ENCODE measurements at regions not wholly inside any gene's neighbourhood (a gene's known extent, or its start where the extent isn't known, plus 50 kb on each side); places are given as distances from the start of the nearest gene placed in this dataset.
"Not testable (repeated sequence)": the region's sequence is repeated elsewhere in the genome, so short reads cannot be mapped to it uniquely, and the experiment has no call there.

DNA sequence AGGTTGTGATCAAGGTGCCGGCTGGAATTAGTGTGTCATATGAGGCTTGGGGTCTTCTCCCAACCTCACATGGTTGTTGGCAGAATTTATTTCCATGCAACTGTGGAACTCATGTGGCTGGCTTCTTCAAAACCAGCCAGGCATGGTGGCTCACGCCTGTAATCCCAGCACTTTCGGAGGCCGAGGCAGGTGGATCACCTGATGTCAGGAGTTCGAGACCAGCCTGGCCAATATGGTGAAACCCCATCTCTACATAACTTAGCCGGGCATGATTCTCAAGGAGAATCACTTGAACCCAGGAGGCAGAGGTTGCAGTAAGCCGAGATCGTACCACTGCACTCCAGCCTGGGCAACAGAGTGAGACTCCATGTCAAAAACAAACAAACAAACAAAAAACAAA lies 102.3 kb upstream of the DEFB108B start:
- H4K20me1 ChIP-seq (replicated peaks; ENCODE audit: control insufficient read depth, extremely low read depth, insufficient read depth, low read length); FAIRE-seq; H3K4me2 ChIP-seq (ENCODE audit: insufficient read depth, low read length); H3K4me3 ChIP-seq (replicated peaks in 1 of 3; ENCODE audit: insufficient read depth in 1 of 3, low read depth in 1 of 3, low read length in 3 of 3); H3K27ac ChIP-seq (ENCODE audit: insufficient read depth, low read depth, low read length); H3K9me3 ChIP-seq (replicated peaks; ENCODE audit: control insufficient read depth, insufficient read depth, low read length); H3K9me1 ChIP-seq (replicated peaks; ENCODE audit: control insufficient read depth, extremely low read depth, insufficient read depth, low read length); dilution Hi-C loops (cut with MboI; ENCODE audit: extremely low pct_ligation_motif_present, low sequenced_read_pairs); H3K4me1 ChIP-seq (ENCODE audit: control insufficient read depth, extremely low read depth, insufficient read depth, low read length); H3K9ac ChIP-seq (replicated peaks; ENCODE audit: extremely low read depth, insufficient read depth, low read length); H3K27me3 ChIP-seq (ENCODE audit: control insufficient read depth in 2 of 2, insufficient read depth in 2 of 2, low read length in 2 of 2); DNase-seq (ENCODE audit: low read depth, low spot score); H3K36me3 ChIP-seq (ENCODE audit: control insufficient read depth in 2 of 2, extremely low read depth in 1 of 2, insufficient read depth in 2 of 2, low read length in 2 of 2); H3K79me2 ChIP-seq (ENCODE audit: control insufficient read depth, insufficient read depth, low read length); CTCF ChIA-PET; POLR2A ChIA-PET; intact Hi-C loops (cut with micrococcal nuclease); H2AFZ ChIP-seq (ENCODE audit: low read depth, low read length); BruUV-seq (replicated peaks): not testable (repeated sequence)

DNA sequence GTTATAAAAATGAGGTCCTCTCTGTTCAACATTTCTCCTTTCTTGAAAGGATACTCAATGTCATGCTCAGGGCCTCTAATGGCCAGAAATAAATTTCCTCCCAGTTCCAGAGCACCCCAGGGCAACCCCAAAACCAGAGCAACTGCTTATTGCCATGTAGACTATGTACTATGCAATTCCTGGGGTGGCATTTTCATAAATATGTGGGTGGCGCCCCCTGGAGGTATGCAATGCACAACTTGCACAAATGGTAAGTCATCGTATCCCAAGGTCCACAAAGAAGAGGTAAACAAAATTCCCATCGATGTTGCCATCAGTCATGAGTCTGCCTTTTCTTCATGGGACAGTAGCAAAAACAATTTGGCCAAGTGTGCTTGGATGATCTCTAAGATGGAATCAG lies 98.6 kb upstream of the DEFB108B start:
- H3K36me3 ChIP-seq (ENCODE audit: control insufficient read depth in 2 of 2, extremely low read depth in 1 of 2, insufficient read depth in 2 of 2, low read length in 2 of 2); H3K9me3 ChIP-seq (replicated peaks; ENCODE audit: control insufficient read depth, insufficient read depth, low read length); BruUV-seq (replicated peaks); H3K27me3 ChIP-seq (ENCODE audit: control insufficient read depth in 2 of 2, insufficient read depth in 2 of 2, low read length in 2 of 2); H2AFZ ChIP-seq (ENCODE audit: low read depth, low read length); H3K9ac ChIP-seq (replicated peaks; ENCODE audit: extremely low read depth, insufficient read depth, low read length); CTCF ChIA-PET; POLR2A ChIA-PET; intact Hi-C loops (cut with micrococcal nuclease); dilution Hi-C loops (cut with MboI; ENCODE audit: extremely low pct_ligation_motif_present, low sequenced_read_pairs); DNase-seq (ENCODE audit: low read depth, low spot score); FAIRE-seq; H3K79me2 ChIP-seq (ENCODE audit: control insufficient read depth, insufficient read depth, low read length); H4K20me1 ChIP-seq (replicated peaks; ENCODE audit: control insufficient read depth, extremely low read depth, insufficient read depth, low read length); H3K27ac ChIP-seq (ENCODE audit: insufficient read depth, low read depth, low read length); H3K4me2 ChIP-seq (ENCODE audit: insufficient read depth, low read length); H3K4me1 ChIP-seq (ENCODE audit: control insufficient read depth, extremely low read depth, insufficient read depth, low read length); H3K9me1 ChIP-seq (replicated peaks; ENCODE audit: control insufficient read depth, extremely low read depth, insufficient read depth, low read length); H3K4me3 ChIP-seq (replicated peaks in 1 of 3; ENCODE audit: insufficient read depth in 1 of 3, low read depth in 1 of 3, low read length in 3 of 3): not testable (repeated sequence)

DNA sequence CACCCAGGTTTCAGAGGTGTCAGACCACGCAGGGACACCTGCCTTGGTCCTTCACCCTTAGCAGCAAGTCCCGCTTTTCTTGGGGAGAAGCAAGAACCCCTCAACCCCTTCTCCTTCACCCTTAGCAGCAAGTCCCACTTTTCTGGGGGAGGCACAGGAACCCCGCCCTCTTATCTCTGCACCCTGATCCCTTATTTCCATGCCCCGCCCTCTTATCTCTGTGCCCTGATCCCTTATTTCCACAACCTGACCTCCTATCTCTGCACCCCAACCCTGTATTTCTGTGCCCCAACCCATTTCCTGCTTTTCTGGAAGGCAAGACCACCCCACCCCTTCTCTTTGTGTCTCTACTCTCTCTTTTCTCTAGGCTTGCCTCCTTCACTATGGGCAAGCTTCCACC lies 94.7 kb upstream of the DEFB108B start:
- POLR2A ChIA-PET; DNase-seq (ENCODE audit: low read depth, low spot score); H3K36me3 ChIP-seq (ENCODE audit: control insufficient read depth in 2 of 2, extremely low read depth in 1 of 2, insufficient read depth in 2 of 2, low read length in 2 of 2); H3K9me1 ChIP-seq (replicated peaks; ENCODE audit: control insufficient read depth, extremely low read depth, insufficient read depth, low read length); FAIRE-seq; H3K4me3 ChIP-seq (replicated peaks in 1 of 3; ENCODE audit: insufficient read depth in 1 of 3, low read depth in 1 of 3, low read length in 3 of 3); CTCF ChIA-PET; H3K4me1 ChIP-seq (ENCODE audit: control insufficient read depth, extremely low read depth, insufficient read depth, low read length); H4K20me1 ChIP-seq (replicated peaks; ENCODE audit: control insufficient read depth, extremely low read depth, insufficient read depth, low read length); BruUV-seq (replicated peaks); H3K9ac ChIP-seq (replicated peaks; ENCODE audit: extremely low read depth, insufficient read depth, low read length); intact Hi-C loops (cut with micrococcal nuclease); H3K27ac ChIP-seq (ENCODE audit: insufficient read depth, low read depth, low read length); H3K27me3 ChIP-seq (ENCODE audit: control insufficient read depth in 2 of 2, insufficient read depth in 2 of 2, low read length in 2 of 2); dilution Hi-C loops (cut with MboI; ENCODE audit: extremely low pct_ligation_motif_present, low sequenced_read_pairs); H2AFZ ChIP-seq (ENCODE audit: low read depth, low read length); H3K9me3 ChIP-seq (replicated peaks; ENCODE audit: control insufficient read depth, insufficient read depth, low read length); H3K79me2 ChIP-seq (ENCODE audit: control insufficient read depth, insufficient read depth, low read length); H3K4me2 ChIP-seq (ENCODE audit: insufficient read depth, low read length): not testable (repeated sequence)

DNA sequence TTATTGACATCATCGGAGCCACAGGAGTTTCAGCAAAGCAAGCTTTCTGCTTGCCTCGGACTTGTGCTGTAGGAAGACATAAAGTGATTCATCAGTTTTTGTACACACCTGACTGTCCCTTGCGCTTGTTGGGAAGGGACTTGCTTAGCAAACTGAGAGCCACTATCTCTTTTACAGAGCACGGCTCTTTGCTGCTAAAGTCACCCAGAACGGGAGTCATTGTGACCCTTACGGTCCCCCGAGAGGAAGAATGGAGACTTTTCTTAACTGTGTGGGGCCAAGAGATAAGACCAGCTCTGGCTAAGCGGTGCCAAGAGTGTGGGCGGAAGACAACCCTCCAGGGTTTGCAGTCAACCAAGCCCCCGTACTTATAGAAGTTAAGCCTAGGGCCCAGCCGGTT lies 89.6 kb upstream of the DEFB108B start:
- BruUV-seq (replicated peaks); H3K36me3 ChIP-seq (ENCODE audit: control insufficient read depth in 2 of 2, extremely low read depth in 1 of 2, insufficient read depth in 2 of 2, low read length in 2 of 2); H2AFZ ChIP-seq (ENCODE audit: low read depth, low read length); H4K20me1 ChIP-seq (replicated peaks; ENCODE audit: control insufficient read depth, extremely low read depth, insufficient read depth, low read length); DNase-seq (ENCODE audit: low read depth, low spot score); dilution Hi-C loops (cut with MboI; ENCODE audit: extremely low pct_ligation_motif_present, low sequenced_read_pairs); H3K27ac ChIP-seq (ENCODE audit: insufficient read depth, low read depth, low read length); CTCF ChIA-PET; POLR2A ChIA-PET; intact Hi-C loops (cut with micrococcal nuclease); H3K9ac ChIP-seq (replicated peaks; ENCODE audit: extremely low read depth, insufficient read depth, low read length); FAIRE-seq; H3K4me2 ChIP-seq (ENCODE audit: insufficient read depth, low read length); H3K4me3 ChIP-seq (replicated peaks in 1 of 3; ENCODE audit: insufficient read depth in 1 of 3, low read depth in 1 of 3, low read length in 3 of 3); H3K9me3 ChIP-seq (replicated peaks; ENCODE audit: control insufficient read depth, insufficient read depth, low read length); H3K79me2 ChIP-seq (ENCODE audit: control insufficient read depth, insufficient read depth, low read length); H3K27me3 ChIP-seq (ENCODE audit: control insufficient read depth in 2 of 2, insufficient read depth in 2 of 2, low read length in 2 of 2); H3K9me1 ChIP-seq (replicated peaks; ENCODE audit: control insufficient read depth, extremely low read depth, insufficient read depth, low read length); H3K4me1 ChIP-seq (ENCODE audit: control insufficient read depth, extremely low read depth, insufficient read depth, low read length): not testable (repeated sequence)

Data from endothelial cell of umbilical vein (primary cell).